ENCODE measurements at regions not wholly inside any gene's neighbourhood (a gene's known extent, or its start where the extent isn't known, plus 50 kb on each side); places are given as distances from the start of the nearest gene placed in this dataset.

DNA sequence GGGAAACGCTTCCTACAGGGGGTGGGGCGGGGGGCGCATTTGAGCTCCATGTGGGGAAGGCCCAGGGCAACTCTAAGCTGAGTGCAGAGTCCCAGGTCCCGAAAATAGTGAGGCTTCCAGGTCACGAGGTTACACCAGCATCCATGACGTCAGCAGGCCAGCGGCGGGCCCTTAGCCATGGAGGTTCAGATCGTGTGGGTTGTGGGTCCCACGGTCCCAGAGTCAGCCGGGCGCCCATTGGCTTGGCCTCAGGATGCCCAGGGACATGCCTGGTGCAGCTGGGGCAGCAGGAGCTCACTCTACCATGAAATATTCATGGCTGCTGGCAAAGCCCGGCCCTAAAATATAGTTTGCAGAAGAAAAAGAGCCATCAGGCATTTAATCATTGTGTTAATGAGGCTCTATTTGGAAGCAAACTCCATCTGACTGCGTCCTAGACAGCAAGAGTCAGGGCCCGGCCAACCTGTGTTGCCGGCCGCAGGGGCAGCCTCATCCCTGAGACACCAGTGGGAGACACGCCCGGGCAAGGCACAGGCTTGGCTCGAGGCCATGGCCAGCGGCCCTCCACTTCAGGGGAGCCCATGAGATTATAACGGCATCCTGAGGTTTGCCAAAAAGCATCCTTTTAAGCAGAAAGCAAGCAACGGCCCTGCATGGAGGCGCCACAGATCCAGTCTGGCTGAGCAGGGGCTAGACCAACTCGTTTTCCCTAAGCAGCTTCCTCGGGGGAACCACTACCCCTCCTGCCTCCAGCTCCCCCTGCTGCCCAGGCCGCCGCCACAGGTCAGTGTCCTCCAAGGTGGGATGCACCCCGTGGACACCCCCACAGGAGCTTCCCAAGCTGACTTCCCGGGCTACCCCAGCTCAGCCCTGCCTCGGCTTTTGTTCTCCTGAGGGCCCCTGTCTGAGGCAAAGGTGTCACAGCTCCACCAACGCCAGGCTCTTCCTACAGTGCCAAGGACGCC, 108.9 kb upstream of the PPP1R26 start:
- no peak for DNase-seq (ENCODE audit: low spot score)
- Histone ChIP-seq H3K27ac (no peak overlapping the region), H3K4me3 (no peak overlapping the region)
- TF ChIP-seq, protein P1, sequence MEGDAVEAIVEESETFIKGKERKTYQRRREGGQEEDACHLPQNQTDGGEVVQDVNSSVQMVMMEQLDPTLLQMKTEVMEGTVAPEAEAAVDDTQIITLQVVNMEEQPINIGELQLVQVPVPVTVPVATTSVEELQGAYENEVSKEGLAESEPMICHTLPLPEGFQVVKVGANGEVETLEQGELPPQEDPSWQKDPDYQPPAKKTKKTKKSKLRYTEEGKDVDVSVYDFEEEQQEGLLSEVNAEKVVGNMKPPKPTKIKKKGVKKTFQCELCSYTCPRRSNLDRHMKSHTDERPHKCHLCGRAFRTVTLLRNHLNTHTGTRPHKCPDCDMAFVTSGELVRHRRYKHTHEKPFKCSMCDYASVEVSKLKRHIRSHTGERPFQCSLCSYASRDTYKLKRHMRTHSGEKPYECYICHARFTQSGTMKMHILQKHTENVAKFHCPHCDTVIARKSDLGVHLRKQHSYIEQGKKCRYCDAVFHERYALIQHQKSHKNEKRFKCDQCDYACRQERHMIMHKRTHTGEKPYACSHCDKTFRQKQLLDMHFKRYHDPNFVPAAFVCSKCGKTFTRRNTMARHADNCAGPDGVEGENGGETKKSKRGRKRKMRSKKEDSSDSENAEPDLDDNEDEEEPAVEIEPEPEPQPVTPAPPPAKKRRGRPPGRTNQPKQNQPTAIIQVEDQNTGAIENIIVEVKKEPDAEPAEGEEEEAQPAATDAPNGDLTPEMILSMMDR (IDR thresholded peaks at IDR 0.05) = no peak

DNA sequence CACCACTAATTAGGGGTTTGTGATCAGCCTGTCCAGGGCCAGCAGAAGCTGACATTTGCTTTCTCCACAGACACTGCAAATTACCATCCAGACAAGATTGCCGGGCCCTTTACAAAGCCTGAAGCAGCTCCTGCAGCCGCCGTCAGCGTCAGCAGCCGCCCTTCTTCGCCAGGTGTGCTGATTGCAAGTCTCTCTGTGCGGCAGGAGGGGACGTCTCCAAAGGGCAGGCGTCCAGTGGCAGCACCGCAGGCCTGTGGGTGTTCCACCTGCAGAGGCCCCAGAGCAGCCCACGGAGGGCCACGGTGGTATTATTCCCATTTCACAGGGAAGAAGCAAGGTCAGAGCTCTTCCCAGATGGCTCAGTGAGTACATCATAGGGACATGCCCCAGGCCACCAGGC, 108.0 kb upstream of the PPP1R26 start:
- DNase-seq (ENCODE audit: low spot score) = no peak
- H3K27ac ChIP-seq = no peak overlapping the region
- TF ChIP-seq, protein P1 (IDR thresholded peaks at IDR 0.05) = no peak

DNA sequence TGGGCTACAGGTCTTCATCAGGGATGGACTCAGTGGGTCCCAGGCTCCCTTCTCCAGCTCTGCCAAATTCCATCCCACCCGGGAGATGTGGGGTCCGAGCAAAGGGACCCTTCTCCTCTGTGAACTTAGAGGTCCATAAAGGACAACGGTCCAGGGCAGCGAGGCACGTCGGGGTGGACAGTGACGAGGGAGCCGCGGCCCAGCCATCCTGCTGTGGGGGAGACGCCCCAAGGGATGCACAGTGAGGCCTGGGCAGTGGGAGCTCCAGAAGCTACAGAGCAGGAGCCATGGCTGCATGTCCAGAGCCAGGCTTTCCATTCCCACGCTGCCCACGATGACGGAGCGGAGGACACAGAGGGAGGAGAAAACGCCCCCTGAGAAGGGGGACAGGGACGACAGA, 107.5 kb upstream of the PPP1R26 start:
- Histone ChIP-seq H3K27ac (no peak overlapping the region), H3K4me3 (no peak overlapping the region)
- DNase-seq (ENCODE audit: low spot score) = no peak
- TF ChIP-seq, protein P1 (IDR thresholded peaks at IDR 0.05) = no peak

More for the DNA sequence above, 108.0 kb upstream of the PPP1R26 start:
- H3K4me3 ChIP-seq = no peak overlapping the region

DNA sequence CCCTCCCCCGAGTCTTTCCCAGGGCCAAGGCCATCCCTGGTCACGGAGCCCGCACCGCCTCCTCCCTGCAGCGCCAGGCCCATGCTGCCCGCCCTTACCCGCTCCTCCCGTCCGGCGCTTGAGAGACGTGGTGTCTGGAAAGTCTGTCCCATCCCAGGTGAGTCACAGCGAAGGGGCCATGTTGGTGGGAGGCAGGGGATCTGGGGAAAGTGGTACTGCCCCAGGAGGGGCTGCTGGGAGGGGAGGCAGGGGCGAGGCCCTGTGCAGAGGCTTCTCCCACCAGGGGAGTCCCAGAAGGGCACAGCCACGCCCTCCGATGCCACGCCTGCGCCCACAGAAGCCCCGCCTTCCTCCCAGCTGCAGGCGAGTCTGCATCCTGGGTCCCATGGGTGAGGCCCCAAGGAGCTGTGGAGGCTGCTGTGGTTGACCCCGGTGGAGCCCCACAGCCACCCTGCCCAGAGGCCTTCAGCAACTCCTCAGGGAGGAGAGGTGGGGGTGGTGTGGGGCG, 107.0 kb upstream of the PPP1R26 start:
- no peak overlapping the region for H3K4me3 ChIP-seq
- no peak overlapping the region for H3K27ac ChIP-seq
- TF ChIP-seq, protein P1 (IDR thresholded peaks at IDR 0.05) = no peak
- DNase-seq (ENCODE audit: low spot score) = no peak

DNA sequence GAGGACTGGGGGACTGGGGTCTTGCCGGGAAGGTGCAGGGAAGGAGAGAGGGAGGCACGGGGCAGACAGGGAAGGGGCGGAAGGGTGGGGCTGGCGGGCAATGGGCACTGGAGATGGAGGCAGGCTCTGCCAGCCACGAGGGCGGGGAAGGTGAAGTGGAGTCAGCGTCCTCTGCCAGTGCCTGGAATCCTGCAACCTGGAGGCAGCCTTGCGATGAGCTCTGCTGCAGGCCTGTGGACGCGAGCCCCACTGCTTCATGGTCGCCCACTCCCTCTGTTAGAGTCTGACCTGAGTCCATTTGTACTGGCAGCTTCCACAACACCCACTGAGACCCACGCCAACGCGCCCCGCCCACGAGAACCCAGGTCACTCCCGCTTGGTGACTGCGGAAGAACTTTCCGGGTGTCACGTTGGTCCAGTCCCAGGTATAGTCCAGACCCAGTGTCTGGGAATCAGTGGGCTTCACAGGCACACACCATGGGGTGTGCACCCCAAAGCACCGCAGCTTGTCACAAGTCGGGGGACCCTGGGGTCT, 106.4 kb upstream of the PPP1R26 start:
- TF ChIP-seq, protein P1 (IDR thresholded peaks at IDR 0.05) = no peak
- no peak for DNase-seq (ENCODE audit: low spot score)

DNA sequence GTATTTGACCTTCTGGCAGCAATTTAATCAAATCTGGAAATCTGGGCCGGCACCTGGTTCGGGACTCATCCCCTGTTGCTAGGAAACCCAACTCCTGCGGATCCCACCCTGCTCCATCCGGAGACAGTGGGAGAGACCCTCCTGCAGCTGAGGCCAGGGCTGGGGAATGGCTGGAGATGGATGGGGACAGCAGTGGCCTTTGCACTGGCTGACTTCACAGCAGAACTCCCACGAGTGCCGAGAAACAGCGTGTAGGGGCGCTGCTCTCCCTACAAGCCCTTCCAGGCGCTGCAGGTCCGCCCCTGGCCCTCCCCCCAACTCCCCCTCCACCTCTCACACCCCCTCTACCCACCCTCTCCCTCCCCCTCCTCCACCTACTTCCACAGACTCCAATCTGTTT, 105.8 kb upstream of the PPP1R26 start:
- Histone ChIP-seq H3K4me3 (no peak overlapping the region), H3K27ac (no peak overlapping the region)
- TF ChIP-seq, protein P1 (IDR thresholded peaks at IDR 0.05) = no peak
- DNase-seq (ENCODE audit: low spot score) = no peak

More for the DNA sequence above, 106.4 kb upstream of the PPP1R26 start:
- no peak overlapping the region for H3K4me3 ChIP-seq
- H3K27ac ChIP-seq = no peak overlapping the region

Data from coronary artery (tissue), 2 donors.